HEK293T (cell line): ENCODE measurements at regions not wholly inside any gene's neighbourhood (a gene's known extent, or its start where the extent isn't known, plus 50 kb on each side); places are given as distances from the start of the nearest gene placed in this dataset.

Experiments
- ELF4 ChIP-seq: fragments of 450-650 bp; IDR thresholded peaks from 2 replicates; pipeline ENCODE4 v1.6.1; 2017; ENCODE audit warnings: antibody characterized with exemption
- FOXK2 ChIP-seq: fragments of 450-650 bp; IDR thresholded peaks from 2 replicates; pipeline ENCODE4 v1.6.1; 2016; ENCODE audit warnings: mild to moderate bottlenecking
- ZNF384 ChIP-seq: fragments of 450-650 bp; IDR thresholded peaks from 2 replicates; pipeline ENCODE4 v1.6.1; 2016

GRCh38 chr3:106380232-106380631 is 511.4 kb upstream of the CBLB start:
- TF ChIP-seq FOXK2 (no peak), ZNF384 (no peak), ELF4 (no peak)
